ENCODE measurements at regions not wholly inside any gene's neighbourhood (a gene's known extent, or its start where the extent isn't known, plus 50 kb on each side); places are given as distances from the start of the nearest gene placed in this dataset.

DNA sequence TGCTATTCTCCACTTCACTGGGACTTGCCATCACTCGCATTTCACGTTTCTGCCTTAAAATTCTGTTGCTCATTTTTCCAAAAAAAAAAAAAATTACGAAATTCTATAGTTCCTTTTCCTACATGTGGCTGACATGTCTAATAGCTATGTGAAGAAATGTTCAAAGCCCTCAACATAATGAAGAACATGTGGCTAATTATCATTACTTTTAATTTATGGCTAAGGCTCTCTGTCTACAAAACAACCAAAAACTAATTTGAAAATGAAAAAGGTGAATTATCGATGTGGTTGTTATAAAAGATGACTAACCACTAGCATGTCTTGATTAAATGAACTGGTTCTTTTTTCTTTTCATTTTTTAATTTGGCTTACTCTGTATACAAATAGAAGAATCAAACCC is 940.0 kb downstream of the EFNB2 start:
- in situ Hi-C loops (cut with MboI; ENCODE audit: low sequenced_read_pairs): no loop called here

- in situ Hi-C loops (cut with MboI; ENCODE audit: low sequenced_read_pairs): no loop called here
Measured at GRCh38 chr13:105591277-105591676, 944.2 kb downstream of the EFNB2 start.

- in situ Hi-C loops (cut with MboI; ENCODE audit: low sequenced_read_pairs): no loop called here
Measured at GRCh38 chr13:105587786-105588185, 947.7 kb downstream of the EFNB2 start.

- in situ Hi-C loops (cut with MboI; ENCODE audit: low sequenced_read_pairs): no loop called here
Measured at GRCh38 chr13:105579821-105580710, 955.4 kb downstream of the EFNB2 start.

GRCh38 chr13:105573136-105573535 is 962.3 kb downstream of the EFNB2 start:
- in situ Hi-C loops (cut with MboI; ENCODE audit: low sequenced_read_pairs): no loop called here

- in situ Hi-C loops (cut with MboI; ENCODE audit: low sequenced_read_pairs): no loop called here
Measured at GRCh38 chr13:105572401-105572800, 963.1 kb downstream of the EFNB2 start.

- in situ Hi-C loops (cut with MboI; ENCODE audit: low sequenced_read_pairs): no loop called here
Measured at GRCh38 chr13:105569816-105570215, 965.6 kb downstream of the EFNB2 start.

- in situ Hi-C loops (cut with MboI; ENCODE audit: low sequenced_read_pairs): no loop called here
Measured at GRCh38 chr13:105567951-105568525, 967.4 kb downstream of the EFNB2 start.

- in situ Hi-C loops (cut with MboI; ENCODE audit: low sequenced_read_pairs): no loop called here
Measured at GRCh38 chr13:105565136-105565727, 970.2 kb downstream of the EFNB2 start.

DNA sequence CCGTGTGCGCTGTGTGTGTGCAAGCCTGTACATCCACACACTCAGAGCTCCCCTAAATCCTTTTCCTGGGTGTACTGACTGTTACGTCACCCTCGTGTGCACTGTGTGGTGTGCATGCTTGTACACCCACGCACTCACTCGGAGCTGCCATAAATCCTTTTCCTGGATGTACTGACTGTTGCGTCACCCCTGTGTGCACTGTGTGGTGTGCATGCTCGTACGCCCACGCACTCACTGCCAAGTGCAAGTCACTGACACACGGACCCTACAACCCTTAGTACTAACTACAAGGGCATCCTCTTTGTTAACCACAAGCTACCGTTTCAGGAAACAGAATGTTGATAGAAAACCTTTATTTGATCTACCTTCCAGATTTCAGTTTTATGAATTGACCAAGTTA is 983.4 kb downstream of the EFNB2 start:
- in situ Hi-C loops (cut with MboI; ENCODE audit: low sequenced_read_pairs): no loop called here

DNA sequence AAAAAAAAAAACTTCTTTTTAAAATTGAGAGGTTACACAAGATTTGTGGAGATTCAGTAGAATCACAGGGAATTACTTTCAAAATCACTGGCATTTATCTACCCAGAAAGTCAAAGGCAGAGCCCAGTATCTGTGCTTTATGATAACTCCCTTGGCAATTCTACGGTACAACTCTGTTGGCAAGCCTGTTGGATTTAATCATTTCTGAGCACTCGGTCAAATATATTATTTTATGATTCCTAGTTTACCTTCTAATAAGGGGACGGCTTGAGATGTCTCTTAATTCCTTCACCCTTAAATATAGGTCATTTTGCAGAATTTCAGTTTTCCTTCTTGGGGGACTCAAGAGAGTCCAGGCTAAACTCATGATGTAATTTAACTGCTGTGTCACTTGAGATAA is 987.6 kb downstream of the EFNB2 start:
- in situ Hi-C loops (cut with MboI; ENCODE audit: low sequenced_read_pairs): no loop called here

GRCh38 chr13:105545811-105546210 is 989.7 kb downstream of the EFNB2 start:
- in situ Hi-C loops (cut with MboI; ENCODE audit: low sequenced_read_pairs): no loop called here

- in situ Hi-C loops (cut with MboI; ENCODE audit: low sequenced_read_pairs): no loop called here
Measured at GRCh38 chr13:105543742-105544141, 991.7 kb downstream of the EFNB2 start.

DNA sequence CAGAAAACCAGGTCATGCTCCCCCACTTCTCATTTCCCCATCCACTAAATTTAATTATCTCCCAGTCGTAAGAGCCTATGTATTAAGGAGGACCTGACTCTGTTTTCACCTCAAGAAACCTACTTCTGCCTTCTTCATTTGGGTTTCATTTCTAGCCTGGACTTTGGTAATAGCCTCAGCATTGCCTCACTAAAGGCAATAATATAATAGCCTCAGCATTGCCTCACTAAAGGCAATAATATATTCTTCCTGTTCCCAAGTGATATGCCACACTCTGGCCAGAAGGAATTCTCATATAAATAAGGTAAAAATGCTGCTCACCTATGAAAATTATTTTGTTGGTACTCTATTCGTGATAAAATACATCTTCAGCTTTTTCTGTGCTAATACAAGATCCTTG is 993.9 kb downstream of the EFNB2 start:
- in situ Hi-C loops (cut with MboI; ENCODE audit: low sequenced_read_pairs): no loop called here

DNA sequence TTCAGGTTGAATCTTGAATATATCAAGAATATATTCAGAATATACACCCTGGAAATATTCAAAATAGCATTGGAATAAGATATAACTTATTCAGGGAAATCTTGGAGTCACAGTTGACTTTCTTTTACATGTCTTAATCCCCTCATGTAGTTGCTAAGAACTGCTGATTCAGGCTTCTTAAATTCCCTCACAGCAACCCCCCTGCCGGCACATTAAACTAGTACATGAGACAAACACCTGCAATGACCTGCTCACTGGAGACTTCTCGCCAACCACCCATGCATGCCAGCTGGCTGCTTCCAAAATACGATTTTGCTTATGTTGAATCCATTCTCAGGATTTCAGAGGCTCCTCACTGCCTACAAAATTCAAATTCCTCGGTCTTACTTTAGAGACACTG is 997.1 kb downstream of the EFNB2 start:
- in situ Hi-C loops (cut with MboI; ENCODE audit: low sequenced_read_pairs): no loop called here

DNA sequence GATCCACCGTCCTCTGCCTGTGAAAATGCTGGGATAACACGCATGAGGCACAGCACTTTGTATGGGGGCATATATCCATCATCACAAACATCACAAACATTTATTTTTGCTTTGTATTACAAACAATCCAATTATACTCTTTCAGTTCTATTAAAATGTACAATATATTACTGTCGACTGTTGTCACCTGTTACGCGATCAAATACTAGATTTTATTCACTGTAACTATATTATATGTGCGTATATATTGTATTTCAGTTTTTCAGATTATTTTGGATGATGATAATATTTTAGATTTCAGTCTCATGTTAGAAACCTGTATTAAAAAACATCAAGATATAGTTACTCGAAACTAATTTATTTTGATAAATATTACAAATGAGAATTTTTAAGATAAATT is 998.3 kb downstream of the EFNB2 start:
- in situ Hi-C loops (cut with MboI; ENCODE audit: low sequenced_read_pairs): no loop called here

GRCh38 chr13:105530468-105530867 is 1005.0 kb downstream of the EFNB2 start:
- in situ Hi-C loops (cut with MboI; ENCODE audit: low sequenced_read_pairs): no loop called here

GRCh38 chr13:105527127-105527526 is 1008.3 kb downstream of the EFNB2 start:
- in situ Hi-C loops (cut with MboI; ENCODE audit: low sequenced_read_pairs): no loop called here

DNA sequence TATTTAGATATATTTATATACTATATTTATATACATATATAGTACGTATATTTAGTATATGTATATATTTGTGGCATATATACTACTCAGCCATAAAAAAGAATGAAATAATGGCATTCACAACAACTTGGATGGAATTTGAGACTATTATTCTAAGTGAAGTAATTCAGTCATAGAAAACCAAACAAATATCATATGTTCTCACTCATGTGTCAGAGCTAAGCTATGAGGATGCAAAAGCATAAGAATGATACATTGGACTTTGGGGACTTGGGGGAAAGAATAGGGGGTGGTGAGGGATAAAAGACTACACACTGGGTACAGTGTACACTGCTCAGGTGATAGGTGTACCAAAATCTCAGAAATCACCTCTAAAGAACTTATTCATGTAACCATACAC is 1015.7 kb downstream of the EFNB2 start:
- in situ Hi-C loops (cut with MboI; ENCODE audit: low sequenced_read_pairs): no loop called here

GRCh38 chr13:105518086-105518485 is 1017.4 kb downstream of the EFNB2 start:
- in situ Hi-C loops (cut with MboI; ENCODE audit: low sequenced_read_pairs): no loop called here

- in situ Hi-C loops (cut with MboI; ENCODE audit: low sequenced_read_pairs): no loop called here
Measured at GRCh38 chr13:105514401-105514800, 1021.1 kb downstream of the EFNB2 start.

DNA sequence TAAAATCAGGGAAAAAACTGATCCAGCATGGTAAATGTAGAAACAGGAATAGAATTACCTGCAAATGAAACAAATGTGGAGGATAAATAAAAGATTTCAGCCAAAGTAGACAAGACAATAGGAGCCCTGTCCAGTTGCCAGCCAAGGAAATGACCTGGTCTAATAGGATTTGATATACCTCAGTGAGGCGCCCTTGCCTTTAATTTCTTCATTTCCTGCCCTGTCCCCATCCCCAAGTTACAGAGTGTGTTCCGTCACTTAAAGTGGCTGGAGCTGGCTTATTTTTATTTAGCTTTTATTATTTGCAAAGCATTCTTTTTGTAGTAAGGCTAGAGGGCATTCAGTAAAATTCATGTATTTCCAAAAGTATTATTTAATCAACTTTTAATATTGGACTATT is 1022.0 kb downstream of the EFNB2 start:
- in situ Hi-C loops (cut with MboI; ENCODE audit: low sequenced_read_pairs): no loop called here
